ENCODE measurements at regions not wholly inside any gene's neighbourhood (a gene's known extent, or its start where the extent isn't known, plus 50 kb on each side); places are given as distances from the start of the nearest gene placed in this dataset.

- TF ChIP-seq CTCF (conservative IDR thresholded peaks at IDR 0.05; ENCODE audit: low read length): peak; percentile 70
- no peak for TF ChIP-seq EZH2phosphoT487 (IDR thresholded peaks at IDR 0.05; ENCODE audit: borderline replicate concordance, low read depth, low read length)
These were observed 73.3 kb upstream of the NFE2L3 start for GRCh38 chr7:26078437-26079336.

Data from OCI-LY7 (cell line).